Endothelial cell of umbilical vein (primary cell): ENCODE measurements at regions not wholly inside any gene's neighbourhood (a gene's known extent, or its start where the extent isn't known, plus 50 kb on each side); places are given as distances from the start of the nearest gene placed in this dataset.

Experiments
- BruUV-seq: library from RNA; stranded (reverse); fragments of 400-500 nt; replicated peaks from 2 replicates; lab custom pipeline; 2021; lab: Mats Ljungman, UMichigan
- CTCF ChIA-PET: fragments of 300-600, 350-600 bp; sonication (Branson Sonifier 250); formaldehyde crosslinking; loops from one replicate; lab custom pipeline; 2021; ENCODE audit warnings: antibody characterized with exemption, inconsistent platforms; lab: Charles Lee
- POLR2A ChIA-PET: fragments of 300-600, 350-600 bp; sonication (Branson Sonifier 250); formaldehyde crosslinking; loops from one replicate; lab custom pipeline; 2021; ENCODE audit warnings: antibody characterized with exemption, inconsistent platforms; lab: Charles Lee
- DNase-seq: peaks from one replicate; pipeline ENCODE4 v3.0.0-alpha.2; 2011; ENCODE audit warnings: low read depth, low spot score
- FAIRE-seq: peaks from 2 replicates; lab custom pipeline; 2011; peaks lifted over from hg19 to GRCh38; lab: Jason Lieb, UNC
- H2AFZ ChIP-seq: 2 replicates; pipeline ENCODE4 v1.6.0; 2012; ENCODE audit warnings: low read depth, low read length, control low read depth, inconsistent platforms
- H3K27ac ChIP-seq: 2 replicates; pipeline ENCODE4 v1.5.1; 2011; ENCODE audit warnings: low read depth, mild to moderate bottlenecking, control low read depth, low read length, moderate library complexity; ENCODE audit not compliant: insufficient read depth
- H3K27me3 ChIP-seq, 2 experiments: 2 replicates each; pipeline versions ENCODE4 v1.6.0 to v1.6.1; 2011; ENCODE audit warnings: low read length in 2 of 2, mixed read lengths in 1 of 2; ENCODE audit not compliant: control insufficient read depth in 2 of 2, insufficient read depth in 2 of 2
- H3K36me3 ChIP-seq, 2 experiments: 2 replicates in 1 of 2; 3 replicates in 1 of 2; pipeline ENCODE4 v1.5.1; 2011; ENCODE audit warnings: low read length in 2 of 2, mild to moderate bottlenecking in 1 of 2, moderate library complexity in 1 of 2; ENCODE audit not compliant: control insufficient read depth in 2 of 2, insufficient read depth in 2 of 2; ENCODE audit errors: extremely low read depth in 1 of 2
- H3K4me1 ChIP-seq: 3 replicates; pipeline ENCODE4 v1.5.1; 2011; ENCODE audit warnings: mild to moderate bottlenecking, low read length; ENCODE audit not compliant: control insufficient read depth, insufficient read depth; ENCODE audit errors: extremely low read depth
- H3K4me2 ChIP-seq: 2 replicates; pipeline ENCODE4 v1.6.1; 2011; ENCODE audit warnings: low read length, control low read depth, mixed read lengths; ENCODE audit not compliant: insufficient read depth
- H3K4me3 ChIP-seq, 3 experiments: fragments of 200-600 bp in 1 of 3; sonication (generic), shearing (Covaris generic) in 1 of 3; replicated peaks in 1 of 3; 2 replicates each; pipeline ENCODE4 v1.5.1; 2011 to 2016; ENCODE audit warnings: control low read depth in 3 of 3, low read length in 3 of 3, mild to moderate bottlenecking in 2 of 3, inconsistent platforms in 1 of 3, low read depth in 1 of 3, moderate library complexity in 1 of 3; ENCODE audit not compliant: insufficient read depth in 1 of 3
- H3K79me2 ChIP-seq: 2 replicates; pipeline ENCODE4 v1.6.0; 2012; ENCODE audit warnings: low read length, inconsistent platforms; ENCODE audit not compliant: control insufficient read depth, insufficient read depth
- H3K9ac ChIP-seq: replicated peaks from 2 replicates; pipeline ENCODE3; 2011; ENCODE audit warnings: low read length, control low read depth; ENCODE audit not compliant: insufficient read depth; ENCODE audit errors: extremely low read depth
- H3K9me1 ChIP-seq: replicated peaks from 3 replicates; pipeline ENCODE4 v1.6.0; 2011; ENCODE audit warnings: mild to moderate bottlenecking, low read length; ENCODE audit not compliant: control insufficient read depth, insufficient read depth; ENCODE audit errors: extremely low read depth
- H3K9me3 ChIP-seq: replicated peaks from 2 replicates; pipeline ENCODE4 v1.5.1; 2012; ENCODE audit warnings: low read length, inconsistent platforms; ENCODE audit not compliant: control insufficient read depth, insufficient read depth
- H4K20me1 ChIP-seq: replicated peaks from 2 replicates; pipeline ENCODE3; 2011; ENCODE audit warnings: mild to moderate bottlenecking, low read length; ENCODE audit not compliant: control insufficient read depth, insufficient read depth; ENCODE audit errors: extremely low read depth
- EZH2 ChIP-seq: IDR thresholded peaks from 2 replicates; pipeline ENCODE4 v1.6.1; 2012; ENCODE audit warnings: borderline replicate concordance, low read depth, mild to moderate bottlenecking, moderate library complexity, low read length, inconsistent platforms; ENCODE audit not compliant: severe bottlenecking
- FOS ChIP-seq: IDR thresholded peaks from 2 replicates; pipeline ENCODE4 v1.6.1; 2011; ENCODE audit warnings: mild to moderate bottlenecking, low read length, moderate library complexity, borderline replicate concordance; ENCODE audit not compliant: insufficient read depth
- GATA2 ChIP-seq: IDR thresholded peaks from 2 replicates; pipeline ENCODE4 v1.7.0; 2011; ENCODE audit warnings: low read depth, mild to moderate bottlenecking, moderate library complexity, mixed read lengths, low read length; ENCODE audit not compliant: insufficient read length, insufficient read depth
- JUN ChIP-seq: IDR thresholded peaks from 2 replicates; pipeline ENCODE4 v1.6.1; 2011; ENCODE audit warnings: borderline replicate concordance, low read depth; ENCODE audit not compliant: insufficient read length, insufficient read depth
- MYC ChIP-seq: IDR thresholded peaks from one replicate; pipeline ENCODE4 v1.6.1; 2011; ENCODE audit warnings: mild to moderate bottlenecking, low read depth, low read length
- POLR2A ChIP-seq: IDR thresholded peaks from 2 replicates; pipeline ENCODE4 v1.6.1; 2012; ENCODE audit warnings: low read depth, mild to moderate bottlenecking, control low read depth, low read length
- POLR2AphosphoS5 ChIP-seq: IDR thresholded peaks from 2 replicates; pipeline ENCODE4 v1.6.1; 2012; ENCODE audit warnings: low read depth, mild to moderate bottlenecking, control low read depth, low read length, moderate library complexity; ENCODE audit not compliant: insufficient read depth
- dilution Hi-C: fragments of 300-500 bp; cut with MboI; formaldehyde crosslinking; loops from one replicate; pipeline ENCODE4 v1.15.0; 2019; ENCODE audit warnings: low sequenced_read_pairs; ENCODE audit not compliant: extremely low pct_ligation_motif_present
- intact Hi-C: fragments of 100-400 bp; cut with micrococcal nuclease; formaldehyde crosslinking; loops from one replicate; pipeline ENCODE4 v1.10.0; 2022
- TF ChIP-seq, protein P1 (sequence below): IDR thresholded peaks from 2 replicates; pipeline ENCODE4 v1.6.1; 2011; ENCODE audit not compliant: insufficient read depth, insufficient read length
- TF ChIP-seq, protein P2 (sequence below), 2 donors: IDR thresholded peaks; 1 replicate in 1 of 2; 2 replicates in 1 of 2; pipeline ENCODE4 v1.5.1; 2011; ENCODE audit warnings: low read length in 2 of 2, mild to moderate bottlenecking in 2 of 2, moderate library complexity in 2 of 2, control low read depth in 1 of 2, inconsistent platforms in 1 of 2, low read depth in 1 of 2; ENCODE audit not compliant: insufficient read depth in 1 of 2; ENCODE audit errors: extremely low read depth in 1 of 2

- no peak overlapping the region for H3K4me3 ChIP-seq
- CTCF ChIA-PET = no interaction called here
- no peak overlapping the region for H2AFZ ChIP-seq
- H3K9me3 ChIP-seq = no peaks in the 10 kb centered on the region
- H3K9ac ChIP-seq = no peak overlapping the region
- no peaks in the 10 kb centered on the region for H3K9me1 ChIP-seq
- no peaks in the 10 kb centered on the region for H3K4me1 ChIP-seq
- no peak overlapping the region for H3K4me2 ChIP-seq
- POLR2A ChIA-PET = no interaction called here
- dilution Hi-C loops = no loop called here
- no peaks in the 10 kb centered on the region for H3K79me2 ChIP-seq
- H3K36me3 ChIP-seq = no peaks in the 10 kb centered on the region
- BruUV-seq = no TSS peak
- no peak overlapping the region for H3K27ac ChIP-seq
- FAIRE-seq (no peak), DNase-seq (peak; percentile 7)
- intact Hi-C loops = no loop called here
- peak; percentile 52 for TF ChIP-seq FOS
- no peak for TF ChIP-seq MYC
- no peaks in the 10 kb centered on the region for H3K27me3 ChIP-seq
- no peaks in the 10 kb centered on the region for H4K20me1 ChIP-seq
Measured at GRCh38 chr3:82055792-82056191, 294.3 kb upstream of the GBE1 start.

DNA sequence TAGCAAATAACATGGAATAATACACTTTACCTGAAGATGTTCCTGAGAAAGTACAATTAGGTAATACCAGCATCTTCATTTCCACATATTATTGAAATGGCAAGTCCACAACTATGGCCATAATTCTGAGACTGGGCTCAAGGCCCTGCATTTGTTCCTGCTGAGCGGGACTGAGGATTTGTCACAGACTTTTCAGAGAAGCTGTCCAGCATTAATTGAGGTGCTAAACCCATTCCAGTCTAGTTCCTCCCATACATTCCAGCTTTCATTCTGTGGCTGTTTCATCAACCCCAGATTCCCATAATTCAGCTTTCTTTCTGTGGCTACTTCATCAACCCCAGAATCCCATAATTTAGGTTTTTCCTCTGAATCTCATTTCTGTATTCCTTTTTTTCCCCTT, 293.4 kb upstream of the GBE1 start:
- Histone ChIP-seq H3K4me3 (no peak overlapping the region), H3K9me1 (no peaks in the 10 kb centered on the region), H3K4me2 (no peak overlapping the region), H3K79me2 (no peaks in the 10 kb centered on the region), H3K36me3 (no peaks in the 10 kb centered on the region), H3K27me3 (no peaks in the 10 kb centered on the region), H3K9me3 (no peaks in the 10 kb centered on the region), H3K4me1 (no peaks in the 10 kb centered on the region), H4K20me1 (no peaks in the 10 kb centered on the region), H3K27ac (no peak overlapping the region), H2AFZ (no peak overlapping the region), H3K9ac (no peak overlapping the region)
- FAIRE-seq (no peak), DNase-seq (no peak)
- intact Hi-C loops = no loop called here
- ChIA-PET CTCF (no interaction called here), POLR2A (no interaction called here)
- TF ChIP-seq FOS (no peak), JUN (no peak), MYC (no peak), EZH2 (no peak), GATA2 (no peak), POLR2AphosphoS5 (no peak), POLR2A (no peak)
- TF ChIP-seq, protein P1, sequence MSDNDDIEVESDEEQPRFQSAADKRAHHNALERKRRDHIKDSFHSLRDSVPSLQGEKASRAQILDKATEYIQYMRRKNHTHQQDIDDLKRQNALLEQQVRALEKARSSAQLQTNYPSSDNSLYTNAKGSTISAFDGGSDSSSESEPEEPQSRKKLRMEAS = no peak
- TF ChIP-seq, protein P2, sequence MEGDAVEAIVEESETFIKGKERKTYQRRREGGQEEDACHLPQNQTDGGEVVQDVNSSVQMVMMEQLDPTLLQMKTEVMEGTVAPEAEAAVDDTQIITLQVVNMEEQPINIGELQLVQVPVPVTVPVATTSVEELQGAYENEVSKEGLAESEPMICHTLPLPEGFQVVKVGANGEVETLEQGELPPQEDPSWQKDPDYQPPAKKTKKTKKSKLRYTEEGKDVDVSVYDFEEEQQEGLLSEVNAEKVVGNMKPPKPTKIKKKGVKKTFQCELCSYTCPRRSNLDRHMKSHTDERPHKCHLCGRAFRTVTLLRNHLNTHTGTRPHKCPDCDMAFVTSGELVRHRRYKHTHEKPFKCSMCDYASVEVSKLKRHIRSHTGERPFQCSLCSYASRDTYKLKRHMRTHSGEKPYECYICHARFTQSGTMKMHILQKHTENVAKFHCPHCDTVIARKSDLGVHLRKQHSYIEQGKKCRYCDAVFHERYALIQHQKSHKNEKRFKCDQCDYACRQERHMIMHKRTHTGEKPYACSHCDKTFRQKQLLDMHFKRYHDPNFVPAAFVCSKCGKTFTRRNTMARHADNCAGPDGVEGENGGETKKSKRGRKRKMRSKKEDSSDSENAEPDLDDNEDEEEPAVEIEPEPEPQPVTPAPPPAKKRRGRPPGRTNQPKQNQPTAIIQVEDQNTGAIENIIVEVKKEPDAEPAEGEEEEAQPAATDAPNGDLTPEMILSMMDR (IDR thresholded peaks at IDR 0.05; ENCODE audit: extremely low read depth in 1 of 2, insufficient read depth in 1 of 2, low read depth in 1 of 2, low read length in 2 of 2) = no peak
- dilution Hi-C loops = no loop called here
- BruUV-seq = no TSS peak
